ENCODE measurements at regions not wholly inside any gene's neighbourhood (a gene's known extent, or its start where the extent isn't known, plus 50 kb on each side); places are given as distances from the start of the nearest gene placed in this dataset.

DNA sequence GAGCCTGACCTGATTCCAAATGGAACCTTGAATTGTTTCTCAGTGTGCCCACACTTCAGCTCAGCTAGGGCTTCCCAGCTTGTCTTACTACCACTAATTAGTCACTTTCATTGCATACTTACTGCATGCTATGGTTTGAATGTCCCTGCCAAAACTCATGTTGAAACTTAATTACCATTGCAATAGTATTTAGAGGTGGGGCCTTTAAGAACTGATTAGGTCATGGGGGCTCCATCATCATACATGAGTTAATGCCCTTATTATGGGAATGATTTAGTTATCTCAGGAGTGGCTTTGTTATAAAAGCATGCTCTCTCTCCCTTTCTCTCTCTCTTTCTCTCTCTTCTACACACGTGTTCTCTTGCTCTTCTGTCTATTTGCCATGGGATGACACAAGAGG, 68.3 kb downstream of the NENF start:
- Histone ChIP-seq H3K27ac (no peak overlapping the region), H3K36me3 (no peaks in the 10 kb centered on the region), H3K27me3 (no peaks in the 10 kb centered on the region), H3K9me3 (no peaks in the 10 kb centered on the region), H3K4me1 (no peaks in the 10 kb centered on the region), H3K4me3 (no peak overlapping the region)
- WGBS, 2 donors = 83 to 88% methylated on average over 1 of the region's 1 CpG
- TF ChIP-seq, protein P1, sequence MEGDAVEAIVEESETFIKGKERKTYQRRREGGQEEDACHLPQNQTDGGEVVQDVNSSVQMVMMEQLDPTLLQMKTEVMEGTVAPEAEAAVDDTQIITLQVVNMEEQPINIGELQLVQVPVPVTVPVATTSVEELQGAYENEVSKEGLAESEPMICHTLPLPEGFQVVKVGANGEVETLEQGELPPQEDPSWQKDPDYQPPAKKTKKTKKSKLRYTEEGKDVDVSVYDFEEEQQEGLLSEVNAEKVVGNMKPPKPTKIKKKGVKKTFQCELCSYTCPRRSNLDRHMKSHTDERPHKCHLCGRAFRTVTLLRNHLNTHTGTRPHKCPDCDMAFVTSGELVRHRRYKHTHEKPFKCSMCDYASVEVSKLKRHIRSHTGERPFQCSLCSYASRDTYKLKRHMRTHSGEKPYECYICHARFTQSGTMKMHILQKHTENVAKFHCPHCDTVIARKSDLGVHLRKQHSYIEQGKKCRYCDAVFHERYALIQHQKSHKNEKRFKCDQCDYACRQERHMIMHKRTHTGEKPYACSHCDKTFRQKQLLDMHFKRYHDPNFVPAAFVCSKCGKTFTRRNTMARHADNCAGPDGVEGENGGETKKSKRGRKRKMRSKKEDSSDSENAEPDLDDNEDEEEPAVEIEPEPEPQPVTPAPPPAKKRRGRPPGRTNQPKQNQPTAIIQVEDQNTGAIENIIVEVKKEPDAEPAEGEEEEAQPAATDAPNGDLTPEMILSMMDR (IDR thresholded peaks at IDR 0.05) = no peak
- ATAC-seq = no peak
- no peak for FAIRE-seq
- DNase-seq = no peak
- intact Hi-C loops (cut with DNase I) = no loop called here

DNA sequence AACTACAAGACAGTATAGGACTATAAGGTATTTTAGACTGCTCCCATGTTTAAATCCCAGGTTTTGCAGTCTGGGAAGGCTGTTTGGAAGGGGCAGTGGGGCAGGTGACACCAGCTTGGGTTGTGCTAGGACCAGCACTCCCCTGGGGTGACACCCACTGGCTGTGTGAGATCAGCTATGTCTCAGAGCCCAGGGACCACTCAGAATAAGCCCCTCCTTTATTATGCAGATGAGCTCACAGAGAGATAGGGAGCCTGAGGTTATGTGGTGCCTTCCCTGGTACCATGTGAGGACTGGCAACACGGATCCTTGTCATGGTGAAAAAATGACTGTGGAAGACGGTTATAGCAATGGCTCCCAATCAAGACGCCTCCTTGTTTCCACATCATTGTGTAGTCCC, 71.0 kb downstream of the NENF start:
- H3K27me3 ChIP-seq = no peaks in the 10 kb centered on the region
- WGBS, 2 donors = 87 to 96% methylated on average over 3 of the region's 3 CpGs
- DNase-seq (no peak), FAIRE-seq (no peak), ATAC-seq (no peak)
- no peaks in the 10 kb centered on the region for H3K4me1 ChIP-seq
- TF ChIP-seq, protein P1 (IDR thresholded peaks at IDR 0.05) = no peak
- no peaks in the 10 kb centered on the region for H3K36me3 ChIP-seq
- H3K4me3 ChIP-seq = no peak overlapping the region
- H3K27ac ChIP-seq = no peak overlapping the region
- H3K9me3 ChIP-seq = no peaks in the 10 kb centered on the region
- intact Hi-C loops (cut with DNase I) = no loop called here

DNA sequence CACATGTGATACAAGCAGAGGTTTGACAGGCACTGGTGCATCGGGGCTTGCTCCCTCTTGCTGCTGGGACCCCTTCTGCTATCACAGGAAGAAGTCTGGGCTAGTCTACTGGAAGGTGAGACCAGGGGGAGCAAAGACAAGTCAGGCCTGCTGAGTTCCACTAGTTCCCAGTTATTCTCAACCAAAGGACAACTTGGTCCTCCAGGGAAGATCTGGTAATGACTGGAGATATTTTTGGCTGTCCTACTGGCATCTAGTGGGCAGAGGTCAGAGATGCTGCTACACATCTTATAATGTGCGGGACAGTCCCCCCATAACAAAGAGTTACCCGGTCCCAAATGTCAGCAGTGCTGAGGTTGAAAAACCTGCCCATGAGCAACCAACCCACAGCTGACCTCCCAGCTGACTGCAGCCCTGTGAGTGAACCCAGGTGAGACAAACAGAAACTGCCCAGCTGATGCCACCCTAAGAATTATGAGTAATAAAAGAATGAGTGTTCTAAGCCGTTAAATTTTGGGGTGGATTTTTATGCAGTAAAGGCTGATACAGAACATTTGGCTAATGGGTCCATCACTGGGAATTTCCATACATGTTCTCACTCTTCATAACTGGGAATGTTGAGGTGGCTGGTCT, 71.6 kb downstream of the NENF start:
- Histone ChIP-seq H3K36me3 (no peaks in the 10 kb centered on the region), H3K4me1 (no peaks in the 10 kb centered on the region), H3K9me3 (no peaks in the 10 kb centered on the region), H3K27ac (no peak overlapping the region), H3K27me3 (no peaks in the 10 kb centered on the region), H3K4me3 (no peak overlapping the region)
- no peak for FAIRE-seq
- TF ChIP-seq, protein P1 (IDR thresholded peaks at IDR 0.05) = no peak
- ATAC-seq = no peak
- intact Hi-C loops (cut with DNase I) = no loop called here
- WGBS, 2 donors = 67 to 73% methylated on average over 4 of the region's 4 CpGs
- no peak for DNase-seq

DNA sequence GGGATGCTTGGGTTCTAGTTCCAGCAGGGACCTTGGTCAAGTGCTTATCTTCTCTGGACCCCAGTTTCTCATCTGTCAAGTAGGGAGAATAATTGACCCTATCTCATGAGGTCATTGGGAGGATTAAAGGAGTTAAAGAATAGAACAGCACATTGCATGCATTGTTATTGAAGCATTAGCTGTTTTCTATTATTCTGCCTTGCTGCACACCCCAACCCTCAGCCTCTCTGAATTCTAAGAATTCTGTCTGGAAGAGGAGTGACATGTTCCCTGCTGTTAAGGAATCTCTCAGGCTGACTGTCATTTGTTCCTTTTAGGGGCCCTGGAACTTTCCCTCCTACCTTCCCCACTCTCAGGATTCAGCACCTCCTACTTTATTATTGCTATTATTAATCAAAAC, 73.9 kb downstream of the NENF start:
- FAIRE-seq (no peak), DNase-seq (no peak), ATAC-seq (no peak)
- no peak overlapping the region for H3K27ac ChIP-seq
- no peaks in the 10 kb centered on the region for H3K4me1 ChIP-seq
- TF ChIP-seq, protein P1 (IDR thresholded peaks at IDR 0.05) = no peak
- no peaks in the 10 kb centered on the region for H3K9me3 ChIP-seq
- H3K27me3 ChIP-seq = no peaks in the 10 kb centered on the region
- H3K4me3 ChIP-seq = no peak overlapping the region
- intact Hi-C loops (cut with DNase I) = no loop called here
- no peaks in the 10 kb centered on the region for H3K36me3 ChIP-seq

DNA sequence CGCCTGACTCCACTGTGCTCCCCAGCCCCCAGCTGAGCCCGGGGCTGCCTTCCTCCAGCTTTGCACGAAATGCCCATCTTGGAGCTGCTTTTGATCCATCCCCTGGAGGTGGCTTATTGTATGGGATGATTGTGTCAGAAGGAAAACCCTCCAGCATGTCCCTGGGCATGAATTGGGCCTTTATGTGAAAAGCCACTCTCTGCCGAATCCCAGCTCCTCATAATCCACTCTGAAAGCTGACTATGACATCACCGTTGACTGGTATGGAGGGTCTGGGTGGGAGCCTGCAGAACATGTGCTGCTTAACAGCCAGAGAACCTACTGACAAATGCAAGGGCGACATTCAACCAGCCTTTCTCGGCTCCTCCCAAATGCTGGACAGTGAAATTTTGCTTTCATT, 74.6 kb downstream of the NENF start:
- ATAC-seq = no peak
- no peak for DNase-seq
- 67 to 92% methylated on average over 7 of the region's 7 CpGs for WGBS, 2 donors
- intact Hi-C loops (cut with DNase I) = no loop called here
- no peak for FAIRE-seq
- TF ChIP-seq, protein P1 (IDR thresholded peaks at IDR 0.05) = no peak
- Histone ChIP-seq H3K4me1 (no peaks in the 10 kb centered on the region), H3K4me3 (no peak overlapping the region), H3K36me3 (no peaks in the 10 kb centered on the region), H3K9me3 (no peaks in the 10 kb centered on the region), H3K27ac (no peak overlapping the region), H3K27me3 (no peaks in the 10 kb centered on the region)
